HG02759 (cell line): ENCODE measurements at regions not wholly inside any gene's neighbourhood (a gene's known extent, or its start where the extent isn't known, plus 50 kb on each side); places are given as distances from the start of the nearest gene placed in this dataset.

Experiments
- ATAC-seq: cut with Tn5 transposase; IDR thresholded peaks from one replicate; pipeline ENCODE4 v1.9.1; 2021; ENCODE audit warnings: mild to moderate bottlenecking, moderate library complexity; ENCODE audit not compliant: unreplicated experiment

GRCh38 chr13:111632906-111633305 is 312.5 kb downstream of the TEX29 start:
- no peak for ATAC-seq

DNA sequence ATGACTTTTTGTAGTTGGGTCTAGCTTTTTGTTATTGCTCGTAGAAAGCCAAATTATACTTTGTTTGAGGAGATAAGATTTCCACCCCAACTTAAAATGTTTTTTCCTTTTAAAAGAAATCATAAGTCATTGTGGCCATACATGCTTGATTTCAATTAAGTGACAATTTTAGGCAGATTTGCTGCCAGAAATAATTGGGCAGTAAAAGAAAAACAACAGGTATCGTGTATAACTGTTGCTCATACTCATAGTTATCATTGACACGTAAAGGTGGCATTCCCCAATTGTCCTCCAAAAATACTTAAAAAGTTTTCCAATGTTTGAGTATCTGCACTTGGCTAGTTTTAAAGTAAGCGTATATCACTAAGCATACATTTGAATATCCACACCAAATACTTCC is 313.0 kb downstream of the TEX29 start:
- ATAC-seq, result no peak

- ATAC-seq, result no peak
Observed at GRCh38 chr13:111634410-111634809, 314.0 kb downstream of the TEX29 start.

GRCh38 chr13:111636271-111636670 is 315.8 kb downstream of the TEX29 start:
- ATAC-seq, result no peak

DNA sequence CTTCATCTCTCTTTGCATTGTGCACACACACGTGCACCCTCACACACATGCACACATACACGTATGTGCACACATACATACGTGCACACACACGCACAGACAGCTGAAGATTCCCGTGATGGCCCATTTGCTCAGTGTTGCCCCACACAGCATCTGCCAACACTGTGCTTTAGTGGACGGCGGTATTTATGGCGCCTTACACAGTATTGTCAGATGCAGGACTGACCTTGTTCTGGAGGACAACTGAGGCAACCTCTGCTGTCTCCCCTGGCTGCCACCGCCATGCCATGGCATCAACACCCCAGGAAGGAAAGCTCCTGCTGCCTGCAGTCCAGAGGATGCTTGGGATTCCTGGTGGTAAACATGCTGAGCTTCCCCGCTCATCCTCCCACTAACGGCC is 316.4 kb downstream of the TEX29 start:
- ATAC-seq, result no peak

DNA sequence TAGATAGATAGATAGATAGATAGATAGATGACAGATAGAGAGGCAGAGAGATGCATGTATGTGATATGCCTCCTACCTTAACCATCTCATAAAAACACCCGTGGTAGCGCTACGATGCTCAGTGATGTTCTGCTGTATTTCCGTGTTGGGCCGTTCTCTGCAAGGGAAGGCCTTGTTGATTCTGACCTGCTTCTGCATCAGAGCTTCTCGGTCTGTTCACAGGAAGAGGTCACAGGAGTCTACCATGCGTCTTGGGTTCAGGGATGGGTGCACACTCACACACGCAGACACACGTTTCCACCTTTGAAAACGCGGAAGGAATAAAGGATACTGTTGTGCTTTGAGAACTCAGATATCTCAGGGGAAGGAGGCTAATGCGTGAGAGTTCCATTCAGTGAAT is 316.9 kb downstream of the TEX29 start:
- no peak for ATAC-seq

GRCh38 chr13:111638233-111638632 is 317.8 kb downstream of the TEX29 start:
- ATAC-seq, result no peak

GRCh38 chr13:111639196-111639705 is 318.8 kb downstream of the TEX29 start:
- no peak for ATAC-seq

DNA sequence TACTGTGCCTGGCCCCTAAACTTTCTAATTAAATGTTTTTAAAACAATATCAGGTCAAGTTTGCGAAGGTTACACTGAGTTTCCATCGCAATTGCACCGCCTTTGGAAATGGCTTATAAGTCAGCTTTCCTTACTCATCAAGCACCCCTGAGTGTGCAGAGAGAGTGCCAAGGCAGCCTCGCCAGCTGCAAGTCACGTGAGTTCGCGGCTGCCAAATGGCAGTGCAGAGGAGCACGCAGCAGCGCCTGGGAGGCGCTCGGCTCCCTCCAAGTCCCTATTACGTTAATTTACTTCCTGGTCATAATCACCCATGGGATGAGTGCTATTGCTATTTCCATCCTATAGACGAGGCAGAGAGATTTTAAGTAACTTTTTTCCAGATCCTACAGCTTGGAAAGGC is 319.6 kb downstream of the TEX29 start:
- ATAC-seq, result no peak

DNA sequence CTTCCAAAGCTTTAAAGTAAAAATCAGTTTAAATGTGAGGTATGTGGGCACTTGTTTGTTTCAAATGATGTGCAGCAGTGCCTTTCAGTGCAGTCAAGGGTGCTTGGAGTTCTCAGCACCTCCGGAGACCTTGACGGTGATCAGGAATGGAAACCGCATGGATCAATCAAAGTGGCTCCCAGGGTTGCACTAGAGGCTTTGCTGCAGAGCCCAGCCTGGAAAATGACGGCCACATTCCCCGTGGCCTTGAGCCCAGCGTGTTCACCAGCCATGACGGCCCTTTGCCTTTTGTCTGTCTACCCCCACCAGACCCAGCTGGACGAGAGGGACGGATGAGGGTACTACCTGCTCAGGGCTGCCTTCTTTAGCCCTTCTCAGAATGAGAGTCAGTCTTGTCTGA is 320.0 kb downstream of the TEX29 start:
- ATAC-seq, result no peak

- no peak for ATAC-seq
Observed at GRCh38 chr13:111642156-111642767, 321.8 kb downstream of the TEX29 start.

DNA sequence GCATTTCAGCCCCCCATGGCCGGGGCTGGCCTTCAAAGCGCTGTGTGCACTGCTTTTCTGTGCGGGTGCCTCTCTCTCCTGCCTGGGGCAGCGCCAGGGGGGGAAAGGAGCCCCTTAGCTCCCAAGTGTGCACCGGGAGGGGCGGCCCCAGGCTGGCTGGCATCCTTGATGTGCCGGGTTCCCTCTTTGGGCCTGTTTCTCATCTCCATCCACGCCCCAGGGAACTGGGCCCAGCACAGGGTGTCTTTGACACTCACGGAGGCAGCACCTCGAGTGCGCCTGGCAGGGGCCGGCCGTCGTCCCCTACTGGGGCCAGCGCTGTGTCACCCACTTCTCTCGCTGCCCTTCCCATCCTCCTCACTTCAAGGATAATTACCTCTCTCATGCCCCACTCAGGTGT is 324.3 kb downstream of the TEX29 start:
- no peak for ATAC-seq

- no peak for ATAC-seq
Observed at GRCh38 chr13:111645198-111645597, 324.8 kb downstream of the TEX29 start.

GRCh38 chr13:111645598-111646455 is 325.4 kb downstream of the TEX29 start:
- no peak for ATAC-seq

DNA sequence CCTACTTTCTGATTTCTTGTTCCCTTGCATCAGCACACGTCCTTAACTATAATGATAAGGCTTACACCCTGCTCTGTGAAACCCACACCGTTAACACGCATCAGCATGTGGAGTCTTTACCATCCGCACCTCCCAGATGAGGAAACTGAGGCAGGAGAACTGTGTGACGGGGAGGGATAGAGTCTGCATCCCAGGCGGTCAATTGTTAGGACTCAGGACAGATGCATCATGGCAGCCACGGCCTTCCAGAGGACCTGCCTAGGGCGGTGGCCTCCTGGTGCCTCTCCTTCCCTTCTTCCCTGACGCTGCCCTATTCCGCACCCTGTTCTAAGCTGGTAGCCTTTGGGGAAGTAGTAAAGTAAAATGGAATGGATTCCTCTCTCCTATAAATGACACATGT is 326.0 kb downstream of the TEX29 start:
- ATAC-seq, result no peak

- no peak for ATAC-seq
Observed at GRCh38 chr13:111648885-111649284, 328.4 kb downstream of the TEX29 start.

DNA sequence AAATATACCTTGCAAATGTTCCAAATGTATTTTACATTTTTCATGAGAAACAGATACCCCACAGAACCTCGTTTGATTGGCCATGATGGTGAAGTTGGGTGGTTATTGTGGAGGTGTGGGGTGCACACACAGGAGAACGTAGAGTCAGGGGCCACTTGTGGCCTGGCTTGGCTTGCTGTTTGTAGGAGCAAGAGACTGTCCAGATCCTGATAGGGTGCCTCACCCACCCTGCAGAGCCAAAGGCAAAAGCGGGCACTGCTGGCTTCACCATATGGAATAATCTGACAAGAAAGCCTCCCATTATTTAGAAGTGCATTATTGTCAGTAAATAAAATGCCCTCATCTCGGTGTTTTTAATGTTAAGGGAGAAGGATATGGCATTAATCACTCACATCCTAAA is 330.2 kb downstream of the TEX29 start:
- ATAC-seq, result no peak

GRCh38 chr13:111652676-111653075 is 332.2 kb downstream of the TEX29 start:
- ATAC-seq, result no peak

- no peak for ATAC-seq
Observed at GRCh38 chr13:111654531-111654930, 334.1 kb downstream of the TEX29 start.

DNA sequence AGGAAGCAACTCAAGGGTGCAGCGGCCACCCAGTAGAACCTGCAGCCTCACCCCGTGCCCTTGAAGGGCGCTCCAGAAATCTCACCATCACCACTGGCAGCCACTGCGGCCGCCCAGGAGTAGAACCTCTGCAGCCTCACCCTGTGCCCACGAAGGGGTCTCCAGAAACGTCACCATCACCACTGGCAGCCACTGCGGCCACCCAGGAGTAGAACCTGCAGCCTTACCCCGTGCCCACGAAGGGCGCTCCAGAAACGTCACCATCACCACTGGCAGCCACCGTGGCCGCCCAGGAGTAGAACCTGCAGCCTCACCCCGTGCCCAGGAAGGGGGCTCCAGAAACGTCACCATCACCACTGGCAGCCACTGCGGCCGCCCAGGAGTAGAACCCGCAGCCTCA is 336.0 kb downstream of the TEX29 start:
- ATAC-seq, result no peak

- no peak for ATAC-seq
Observed at GRCh38 chr13:111657013-111657412, 336.6 kb downstream of the TEX29 start.
